SK-N-SH (cell line): ENCODE measurements at regions not wholly inside any gene's neighbourhood (a gene's known extent, or its start where the extent isn't known, plus 50 kb on each side); places are given as distances from the start of the nearest gene placed in this dataset.

ENCODE experiments used
- CTCF ChIA-PET: fragments of 300-600, 350-600 bp; formaldehyde crosslinking; extraction: SDS; loops from one replicate; lab custom pipeline; 2021; lab: Yijun Ruan, JAX
- POLR2A ChIA-PET: fragments of 350-600 bp; sonication (Branson Sonifier 250); formaldehyde crosslinking; extraction: SDS; loops from one replicate; lab custom pipeline; 2020; ENCODE audit warnings: antibody characterized with exemption, inconsistent platforms; lab: Yijun Ruan, JAX
- DNase-seq: peaks from one replicate; pipeline ENCODE4 v3.0.0; 2012
- H2AFZ ChIP-seq: fragments of 200-600 bp; sonication (generic); 2 replicates; pipeline ENCODE4 v1.8.1; 2016; ENCODE audit warnings: antibody characterized with exemption, mild to moderate bottlenecking, low read depth
- H3F3A ChIP-seq: fragments of 200-600 bp; sonication (generic); replicated peaks from 2 replicates; pipeline ENCODE3; 2016; ENCODE audit warnings: antibody characterized with exemption, mild to moderate bottlenecking; ENCODE audit not compliant: insufficient read depth
- H3K27ac ChIP-seq, 2 experiments: fragments of 200-500 bp in 1 of 2; fragments of 200-600 bp in 1 of 2; sonication (Bioruptor generic) in 1 of 2; sonication (generic), shearing (Covaris generic) in 1 of 2; 2 replicates each; pipeline versions ENCODE4 v1.5.1 to v1.6.1; 2014 to 2016; ENCODE audit warnings: low read depth in 2 of 2, inconsistent platforms in 1 of 2, low read length in 1 of 2, mild to moderate bottlenecking in 1 of 2, mixed read lengths in 1 of 2
- H3K27me3 ChIP-seq: fragments of 200-600 bp; sonication (generic), shearing (Covaris generic); 2 replicates; pipeline ENCODE4 v1.6.1; 2016; ENCODE audit warnings: mixed run types; ENCODE audit not compliant: insufficient read depth
- H3K36me3 ChIP-seq, 2 experiments: fragments of 200-500 bp in 1 of 2; fragments of 200-600 bp in 1 of 2; sonication (Bioruptor generic) in 1 of 2; sonication (generic) in 1 of 2; replicated peaks in 1 of 2; 2 replicates each; pipeline versions ENCODE3 to v1.5.1; 2014 to 2016; ENCODE audit warnings: low read length in 1 of 2, mild to moderate bottlenecking in 1 of 2; ENCODE audit not compliant: insufficient read depth in 2 of 2, control insufficient read depth in 1 of 2
- H3K4me1 ChIP-seq, 2 experiments: fragments of 200-500 bp in 1 of 2; fragments of 200-600 bp in 1 of 2; sonication (Bioruptor generic) in 1 of 2; sonication (generic), shearing (Covaris generic) in 1 of 2; 2 replicates each; pipeline versions ENCODE4 v1.5.1 to v1.6.1; 2014 to 2016; ENCODE audit warnings: low read depth in 1 of 2, low read length in 1 of 2, mixed run types in 1 of 2; ENCODE audit not compliant: insufficient read depth in 2 of 2, control insufficient read depth in 1 of 2
- H3K4me2 ChIP-seq: fragments of 200-600 bp; sonication (generic), shearing (Covaris generic); 2 replicates; pipeline ENCODE4 v1.6.1; 2017; ENCODE audit warnings: mixed run types
- H3K4me3 ChIP-seq, 2 experiments: fragments of 200-500 bp in 1 of 2; fragments of 200-600 bp in 1 of 2; sonication (Bioruptor generic) in 1 of 2; sonication (generic), shearing (Covaris generic) in 1 of 2; 2 replicates each; pipeline versions ENCODE4 v1.5.1 to v1.8.1; 2014 to 2016; ENCODE audit warnings: low read depth in 2 of 2, inconsistent platforms in 1 of 2, low read length in 1 of 2, mild to moderate bottlenecking in 1 of 2, mixed read lengths in 1 of 2, moderate library complexity in 1 of 2
- H3K79me2 ChIP-seq: fragments of 200-600 bp; sonication (generic); 2 replicates; pipeline ENCODE4 v1.8.1; 2017; ENCODE audit warnings: mild to moderate bottlenecking; ENCODE audit not compliant: insufficient read depth
- H3K9ac ChIP-seq: fragments of 200-600 bp; sonication (generic); 2 replicates; pipeline ENCODE4 v1.6.1; 2017; ENCODE audit warnings: mixed run types
- H3K9me2 ChIP-seq: fragments of 200-600 bp; sonication (generic); 2 replicates; pipeline ENCODE4 v1.6.1; 2017; ENCODE audit warnings: mixed run types
- H3K9me3 ChIP-seq: fragments of 200-600 bp; sonication (generic); 2 replicates; pipeline ENCODE4 v1.6.1; 2017; ENCODE audit warnings: mixed run types, mild to moderate bottlenecking, moderate library complexity
- H4K20me1 ChIP-seq: fragments of 200-600 bp; sonication (generic); 2 replicates; pipeline ENCODE4 v1.6.1; 2017; ENCODE audit warnings: mild to moderate bottlenecking, mixed run types; ENCODE audit not compliant: insufficient read depth
- CHD2 ChIP-seq: fragments of 150-350 bp; IDR thresholded peaks from 2 replicates; pipeline ENCODE4 v1.6.1; 2018; ENCODE audit warnings: low read length; ENCODE audit not compliant: partially characterized antibody
- ELF1 ChIP-seq: IDR thresholded peaks from 2 replicates; pipeline ENCODE4 v1.4.0; 2012
- EP300 ChIP-seq, 2 experiments: IDR thresholded peaks; 2 replicates each; pipeline versions ENCODE4 v1.4.0 to v1.6.1; 2012; ENCODE audit warnings: borderline replicate concordance in 1 of 2, low read depth in 1 of 2, low read length in 1 of 2
- FOSL2 ChIP-seq: IDR thresholded peaks from 2 replicates; pipeline ENCODE4 v1.4.0; 2012; ENCODE audit warnings: low read depth, mild to moderate bottlenecking, moderate library complexity, borderline replicate concordance
- FOXJ3 ChIP-seq: sonication (generic); formaldehyde crosslinking; IDR thresholded peaks from 2 replicates; pipeline ENCODE4 v1.5.1; 2020; ENCODE audit warnings: mild to moderate bottlenecking, missing genetic modification reagents
- GATA2 ChIP-seq: sonication (generic); formaldehyde crosslinking; IDR thresholded peaks from 2 replicates; pipeline ENCODE4 v1.5.0; 2020; ENCODE audit warnings: mild to moderate bottlenecking, missing genetic modification reagents
- MEF2A ChIP-seq: IDR thresholded peaks from 2 replicates; pipeline ENCODE4 v1.4.0; 2012; ENCODE audit warnings: low read depth, borderline replicate concordance
- MXI1 ChIP-seq: IDR thresholded peaks from 2 replicates; pipeline ENCODE4 v1.6.1; 2012; ENCODE audit warnings: mild to moderate bottlenecking, low read depth, low read length, improper control_type of control experiment
- POLR2AphosphoS5 ChIP-seq: IDR thresholded peaks from 2 replicates; pipeline ENCODE4 v1.6.1; 2012; ENCODE audit warnings: low read depth, low read length
- RCOR1 ChIP-seq: fragments of 150-350 bp; IDR thresholded peaks from 2 replicates; pipeline ENCODE4 v1.6.1; 2017; ENCODE audit warnings: antibody characterized with exemption, low read length
- SIN3A ChIP-seq: IDR thresholded peaks from 2 replicates; pipeline ENCODE4 v1.6.1; 2012; ENCODE audit warnings: low read depth, mild to moderate bottlenecking, low read length, moderate library complexity, borderline replicate concordance
- TAF1 ChIP-seq: IDR thresholded peaks from 2 replicates; pipeline ENCODE4 v1.6.1; 2012; ENCODE audit warnings: low read depth, mild to moderate bottlenecking, low read length, moderate library complexity, borderline replicate concordance
- TCF12 ChIP-seq: IDR thresholded peaks from 2 replicates; pipeline ENCODE4 v1.4.0; 2012
- TEAD4 ChIP-seq: IDR thresholded peaks from 2 replicates; pipeline ENCODE4 v1.4.0; 2012; ENCODE audit warnings: mild to moderate bottlenecking, borderline replicate concordance; ENCODE audit not compliant: insufficient read depth
- YY1 ChIP-seq: IDR thresholded peaks from 2 replicates; pipeline ENCODE4 v1.4.0; 2012; ENCODE audit warnings: low read depth, mild to moderate bottlenecking
- WGBS: methylation state at CpG from one replicate; pipeline ENCODE4 v1.1.6; 2017; ENCODE audit warnings: low lambda C conversion rate; 5-methylcytosine and 5-hydroxymethylcytosine counted together
- TF ChIP-seq, protein P1 (sequence below): fragments of 150-350 bp; IDR thresholded peaks from 2 replicates; pipeline ENCODE4 v1.6.1; 2017; ENCODE audit warnings: antibody characterized with exemption, low read length, low read depth, borderline replicate concordance
- TF ChIP-seq, protein P2 (sequence below): IDR thresholded peaks from 2 replicates; pipeline ENCODE4 v1.4.0; 2012; ENCODE audit warnings: low read depth, borderline replicate concordance
- TF ChIP-seq, protein P3 (sequence below): fragments of 200-600 bp; sonication (generic); IDR thresholded peaks from 2 replicates; pipeline ENCODE4 v1.6.1; 2017; ENCODE audit warnings: antibody characterized with exemption, mild to moderate bottlenecking, moderate library complexity
- TF ChIP-seq, protein P4 (sequence below): IDR thresholded peaks from 2 replicates; pipeline ENCODE4; 2012

DNA sequence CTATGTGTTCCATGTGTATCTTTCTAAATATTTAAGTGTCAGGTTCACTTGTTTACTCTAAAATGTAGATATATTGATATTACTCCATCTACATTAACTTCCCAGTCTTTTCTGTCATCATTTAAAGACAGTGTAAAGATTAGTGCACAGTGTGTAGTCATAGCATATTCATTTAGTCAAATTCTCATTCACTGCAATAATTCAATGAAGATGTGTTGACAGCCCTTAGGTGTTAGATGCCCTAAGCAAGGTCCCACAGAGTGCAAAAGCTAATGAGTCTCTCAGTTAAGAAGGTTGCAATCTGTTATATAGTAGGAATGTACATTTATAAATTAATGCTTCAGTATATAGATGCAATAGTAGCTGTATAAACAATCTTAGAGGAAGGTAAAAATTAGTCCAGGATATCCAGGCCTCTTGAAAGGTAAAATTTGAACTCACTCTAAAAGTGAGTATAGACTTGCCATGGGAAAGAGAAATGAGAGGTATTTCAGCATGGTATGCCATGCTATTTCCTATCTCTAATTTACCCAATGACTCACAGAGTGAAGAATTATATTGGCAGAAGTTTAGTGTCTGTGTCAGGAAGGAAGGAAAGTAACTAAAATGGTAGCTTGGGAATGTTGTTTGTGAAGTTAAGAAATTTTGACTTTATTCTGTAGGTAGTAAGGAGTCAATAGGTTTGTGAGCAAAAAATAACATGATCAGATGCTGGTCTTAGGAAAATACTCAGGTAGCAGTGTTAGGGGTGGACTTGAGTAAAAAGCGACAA lies 969.9 kb upstream of the CITED2 start (continued):
- peak; percentile 70 for TF ChIP-seq FOSL2
- TF ChIP-seq GATA2, result no peak
- TF ChIP-seq, protein P1, sequence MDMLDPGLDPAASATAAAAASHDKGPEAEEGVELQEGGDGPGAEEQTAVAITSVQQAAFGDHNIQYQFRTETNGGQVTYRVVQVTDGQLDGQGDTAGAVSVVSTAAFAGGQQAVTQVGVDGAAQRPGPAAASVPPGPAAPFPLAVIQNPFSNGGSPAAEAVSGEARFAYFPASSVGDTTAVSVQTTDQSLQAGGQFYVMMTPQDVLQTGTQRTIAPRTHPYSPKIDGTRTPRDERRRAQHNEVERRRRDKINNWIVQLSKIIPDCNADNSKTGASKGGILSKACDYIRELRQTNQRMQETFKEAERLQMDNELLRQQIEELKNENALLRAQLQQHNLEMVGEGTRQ, result no peak
- 0 out of 2 replicates have a peak, but pooled peaks have one; percentile 24 for TF ChIP-seq POLR2AphosphoS5
- no peak for TF ChIP-seq SIN3A
- TF ChIP-seq YY1, result peak; percentile 52; the same call in 1 of the 2 replicates

DNA sequence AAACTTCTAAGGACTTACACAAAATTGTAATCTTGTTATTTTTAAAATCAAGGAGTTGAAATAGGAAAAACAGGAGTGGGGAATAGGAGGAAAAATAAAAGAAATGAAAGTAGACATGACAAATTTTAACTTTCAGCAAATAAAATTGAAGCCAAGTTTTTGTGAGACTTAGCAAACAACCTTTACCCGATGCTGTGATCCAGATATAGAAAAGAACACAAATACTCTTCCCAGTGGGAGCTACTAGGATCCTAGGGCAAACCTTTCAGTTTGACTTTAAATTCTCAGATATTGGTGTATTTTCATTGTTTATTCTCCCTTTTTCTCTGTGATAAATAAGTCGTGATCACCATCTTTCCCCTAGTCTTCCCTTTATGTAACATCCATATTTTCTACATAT lies 968.7 kb upstream of the CITED2 start:
- H3K4me2 ChIP-seq, result no peak overlapping the region
- H3K9ac ChIP-seq, result no peak overlapping the region
- H3K9me3 ChIP-seq, result peaks cover 3% of the 10 kb centered on the region; the same call in 1 of the 2 replicates
- WGBS, result 89% methylated on average over 2 of the region's 2 CpGs
- H3K4me3 ChIP-seq, result no peak overlapping the region
- 0 out of 4 replicates have a peak, but pooled peaks cover 0 to 3% of the 10 kb centered on the region in 2 experiments for H3K4me1 ChIP-seq
- peaks cover 14% of the 10 kb centered on the region for H3F3A ChIP-seq
- H3K27ac ChIP-seq, result no peak overlapping the region; a peak in 1 of 4 replicates
- H3K36me3 ChIP-seq, result no peaks in the 10 kb centered on the region
- no peaks in the 10 kb centered on the region for H4K20me1 ChIP-seq
- no peaks in the 10 kb centered on the region for H3K27me3 ChIP-seq
- no peak for DNase-seq
- no peak overlapping the region for H2AFZ ChIP-seq
- no peaks in the 10 kb centered on the region for H3K79me2 ChIP-seq
- no peaks in the 10 kb centered on the region for H3K9me2 ChIP-seq
- TF ChIP-seq, protein P2, sequence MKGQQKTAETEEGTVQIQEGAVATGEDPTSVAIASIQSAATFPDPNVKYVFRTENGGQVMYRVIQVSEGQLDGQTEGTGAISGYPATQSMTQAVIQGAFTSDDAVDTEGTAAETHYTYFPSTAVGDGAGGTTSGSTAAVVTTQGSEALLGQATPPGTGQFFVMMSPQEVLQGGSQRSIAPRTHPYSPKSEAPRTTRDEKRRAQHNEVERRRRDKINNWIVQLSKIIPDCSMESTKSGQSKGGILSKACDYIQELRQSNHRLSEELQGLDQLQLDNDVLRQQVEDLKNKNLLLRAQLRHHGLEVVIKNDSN, result no peak
- TF ChIP-seq MXI1 (no peak), FOSL2 (no peak), TEAD4 (no peak), GATA2 (no peak), POLR2AphosphoS5 (no peak), TCF12 (no peak), TAF1 (no peak), MEF2A (no peak), FOXJ3 (CRISPR knock-in tag) (no peak), YY1 (no peak), ELF1 (no peak), EP300 (IDR thresholded peaks at IDR 0.05; ENCODE audit: borderline replicate concordance in 1 of 2, low read depth in 1 of 2, low read length in 1 of 2) (no peak), CHD2 (no peak), RCOR1 (no peak)
- TF ChIP-seq, protein P3, sequence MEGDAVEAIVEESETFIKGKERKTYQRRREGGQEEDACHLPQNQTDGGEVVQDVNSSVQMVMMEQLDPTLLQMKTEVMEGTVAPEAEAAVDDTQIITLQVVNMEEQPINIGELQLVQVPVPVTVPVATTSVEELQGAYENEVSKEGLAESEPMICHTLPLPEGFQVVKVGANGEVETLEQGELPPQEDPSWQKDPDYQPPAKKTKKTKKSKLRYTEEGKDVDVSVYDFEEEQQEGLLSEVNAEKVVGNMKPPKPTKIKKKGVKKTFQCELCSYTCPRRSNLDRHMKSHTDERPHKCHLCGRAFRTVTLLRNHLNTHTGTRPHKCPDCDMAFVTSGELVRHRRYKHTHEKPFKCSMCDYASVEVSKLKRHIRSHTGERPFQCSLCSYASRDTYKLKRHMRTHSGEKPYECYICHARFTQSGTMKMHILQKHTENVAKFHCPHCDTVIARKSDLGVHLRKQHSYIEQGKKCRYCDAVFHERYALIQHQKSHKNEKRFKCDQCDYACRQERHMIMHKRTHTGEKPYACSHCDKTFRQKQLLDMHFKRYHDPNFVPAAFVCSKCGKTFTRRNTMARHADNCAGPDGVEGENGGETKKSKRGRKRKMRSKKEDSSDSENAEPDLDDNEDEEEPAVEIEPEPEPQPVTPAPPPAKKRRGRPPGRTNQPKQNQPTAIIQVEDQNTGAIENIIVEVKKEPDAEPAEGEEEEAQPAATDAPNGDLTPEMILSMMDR, result no peak
- TF ChIP-seq, protein P4, sequence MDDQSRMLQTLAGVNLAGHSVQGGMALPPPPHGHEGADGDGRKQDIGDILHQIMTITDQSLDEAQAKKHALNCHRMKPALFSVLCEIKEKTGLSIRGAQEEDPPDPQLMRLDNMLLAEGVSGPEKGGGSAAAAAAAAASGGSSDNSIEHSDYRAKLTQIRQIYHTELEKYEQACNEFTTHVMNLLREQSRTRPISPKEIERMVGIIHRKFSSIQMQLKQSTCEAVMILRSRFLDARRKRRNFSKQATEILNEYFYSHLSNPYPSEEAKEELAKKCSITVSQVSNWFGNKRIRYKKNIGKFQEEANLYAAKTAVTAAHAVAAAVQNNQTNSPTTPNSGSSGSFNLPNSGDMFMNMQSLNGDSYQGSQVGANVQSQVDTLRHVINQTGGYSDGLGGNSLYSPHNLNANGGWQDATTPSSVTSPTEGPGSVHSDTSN, result no peak
- ChIA-PET POLR2A (no interaction called here), CTCF (no interaction called here)
